ENCODE measurements at regions not wholly inside any gene's neighbourhood (a gene's known extent, or its start where the extent isn't known, plus 50 kb on each side); places are given as distances from the start of the nearest gene placed in this dataset.

DNA sequence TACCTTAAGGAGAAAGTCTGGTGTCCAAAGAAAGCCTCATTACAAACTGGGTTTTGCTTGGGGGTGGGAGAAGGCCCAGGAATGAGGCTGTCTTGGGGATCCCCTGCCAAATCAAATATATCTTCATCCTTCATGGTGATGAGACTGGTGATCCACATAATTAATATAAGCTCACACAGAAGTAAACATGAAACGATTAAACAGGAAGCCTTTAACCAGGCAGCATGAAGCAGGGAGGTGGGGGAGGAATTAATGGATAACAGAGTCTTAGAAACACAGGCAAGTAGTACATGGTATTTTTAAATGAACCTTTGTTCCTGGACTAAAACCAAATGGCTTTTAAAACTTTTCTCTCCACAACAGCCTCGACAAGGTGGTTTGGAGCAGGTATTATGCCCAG, 437.5 kb downstream of the TFAP2A start:
- TF ChIP-seq, protein P1, sequence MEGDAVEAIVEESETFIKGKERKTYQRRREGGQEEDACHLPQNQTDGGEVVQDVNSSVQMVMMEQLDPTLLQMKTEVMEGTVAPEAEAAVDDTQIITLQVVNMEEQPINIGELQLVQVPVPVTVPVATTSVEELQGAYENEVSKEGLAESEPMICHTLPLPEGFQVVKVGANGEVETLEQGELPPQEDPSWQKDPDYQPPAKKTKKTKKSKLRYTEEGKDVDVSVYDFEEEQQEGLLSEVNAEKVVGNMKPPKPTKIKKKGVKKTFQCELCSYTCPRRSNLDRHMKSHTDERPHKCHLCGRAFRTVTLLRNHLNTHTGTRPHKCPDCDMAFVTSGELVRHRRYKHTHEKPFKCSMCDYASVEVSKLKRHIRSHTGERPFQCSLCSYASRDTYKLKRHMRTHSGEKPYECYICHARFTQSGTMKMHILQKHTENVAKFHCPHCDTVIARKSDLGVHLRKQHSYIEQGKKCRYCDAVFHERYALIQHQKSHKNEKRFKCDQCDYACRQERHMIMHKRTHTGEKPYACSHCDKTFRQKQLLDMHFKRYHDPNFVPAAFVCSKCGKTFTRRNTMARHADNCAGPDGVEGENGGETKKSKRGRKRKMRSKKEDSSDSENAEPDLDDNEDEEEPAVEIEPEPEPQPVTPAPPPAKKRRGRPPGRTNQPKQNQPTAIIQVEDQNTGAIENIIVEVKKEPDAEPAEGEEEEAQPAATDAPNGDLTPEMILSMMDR (IDR thresholded peaks at IDR 0.05): no peak
- TF ChIP-seq POLR2A (IDR thresholded peaks at IDR 0.05) (no peak), POLR2AphosphoS5 (IDR thresholded peaks at IDR 0.05; ENCODE audit: insufficient read depth in 1 of 2, low read depth in 1 of 2) (no peak)

All from vagina (tissue), 2 donors.